Immature natural killer cell (primary cell): ENCODE measurements at regions not wholly inside any gene's neighbourhood (a gene's known extent, or its start where the extent isn't known, plus 50 kb on each side); places are given as distances from the start of the nearest gene placed in this dataset.

Source experiments
- DNase-seq, 3 donors: peaks; one replicate each; pipeline ENCODE4 v3.0.0; 2022; ENCODE audit warnings: mixed read lengths in 1 of 3
- H3K27ac Mint-ChIP-seq, 6 donors: one replicate each; pipeline ENCODE4 v1.8.0; 2020; ENCODE audit warnings: mixed read lengths in 6 of 6, mild to moderate bottlenecking in 5 of 6, inconsistent platforms in 4 of 6, moderate library complexity in 3 of 6
- H3K27me3 Mint-ChIP-seq, 3 donors: one replicate each; pipeline ENCODE4 v1.8.0; 2020 to 2021; ENCODE audit warnings: low read depth in 3 of 3, mild to moderate bottlenecking in 3 of 3, mixed read lengths in 3 of 3, moderate library complexity in 3 of 3, inconsistent platforms in 1 of 3
- H3K36me3 Mint-ChIP-seq, 3 donors: one replicate each; pipeline ENCODE4 v1.8.0; 2020; ENCODE audit warnings: mixed read lengths in 3 of 3, inconsistent platforms in 2 of 3, mild to moderate bottlenecking in 2 of 3
- H3K4me1 Mint-ChIP-seq, 2 donors: one replicate each; pipeline ENCODE4 v1.8.0; 2020; ENCODE audit warnings: inconsistent platforms in 2 of 2, mild to moderate bottlenecking in 2 of 2, mixed read lengths in 2 of 2, moderate library complexity in 1 of 2
- H3K4me3 Mint-ChIP-seq, 5 donors: one replicate each; pipeline ENCODE4 v1.8.0; 2020; ENCODE audit warnings: mild to moderate bottlenecking in 5 of 5, mixed read lengths in 5 of 5, inconsistent platforms in 3 of 5, moderate library complexity in 3 of 5
- H3K9me3 Mint-ChIP-seq, 6 donors: one replicate each; pipeline ENCODE4 v1.8.0; 2020; ENCODE audit warnings: mild to moderate bottlenecking in 6 of 6, mixed read lengths in 6 of 6, inconsistent platforms in 4 of 6, moderate library complexity in 3 of 6

- no peaks in the 10 kb centered on the region for H3K4me1 Mint-ChIP-seq
- no peak for DNase-seq
- no peaks in the 10 kb centered on the region for H3K9me3 Mint-ChIP-seq
- peaks cover 4 to 8% (median 7%) of the 10 kb centered on the region in 3 donors for H3K27me3 Mint-ChIP-seq
- no peak overlapping the region for H3K27ac Mint-ChIP-seq
- no peaks in the 10 kb centered on the region for H3K36me3 Mint-ChIP-seq
- H3K4me3 Mint-ChIP-seq, result no peak overlapping the region
Observed at GRCh38 chr14:51448831-51449670, 202.7 kb upstream of the FRMD6 start.

- H3K27me3 Mint-ChIP-seq, result peaks cover 4 to 8% (median 7%) of the 10 kb centered on the region in 3 donors
- no peak overlapping the region for H3K4me3 Mint-ChIP-seq
- H3K36me3 Mint-ChIP-seq, result no peaks in the 10 kb centered on the region
- no peak for DNase-seq
- no peak overlapping the region for H3K27ac Mint-ChIP-seq
- no peaks in the 10 kb centered on the region for H3K9me3 Mint-ChIP-seq
- no peaks in the 10 kb centered on the region for H3K4me1 Mint-ChIP-seq
Observed at GRCh38 chr14:51449681-51450080, 202.0 kb upstream of the FRMD6 start.

- H3K27ac Mint-ChIP-seq, result no peak overlapping the region
- H3K9me3 Mint-ChIP-seq, result no peaks in the 10 kb centered on the region
- peaks cover 0 to 15% (median 3%) of the 10 kb centered on the region in 3 donors for H3K27me3 Mint-ChIP-seq
- DNase-seq, result no peak
- no peak overlapping the region for H3K4me3 Mint-ChIP-seq
- no peaks in the 10 kb centered on the region for H3K36me3 Mint-ChIP-seq
- no peaks in the 10 kb centered on the region for H3K4me1 Mint-ChIP-seq
Observed at GRCh38 chr14:51451561-51451960, 200.1 kb upstream of the FRMD6 start.

- Mint-ChIP-seq H3K27me3 (peaks cover 0 to 21% (median 2%) of the 10 kb centered on the region in 3 donors), H3K27ac (no peak overlapping the region), H3K36me3 (no peaks in the 10 kb centered on the region), H3K9me3 (peaks cover 0 to 5% (median 0%) of the 10 kb centered on the region in 6 donors), H3K4me3 (no peak overlapping the region), H3K4me1 (no peaks in the 10 kb centered on the region)
- DNase-seq, result no peak
Observed at GRCh38 chr14:51453869-51454268, 197.8 kb upstream of the FRMD6 start.

GRCh38 chr14:51454351-51454750 is 197.4 kb upstream of the FRMD6 start:
- peaks cover 0 to 5% (median 0%) of the 10 kb centered on the region in 6 donors for H3K9me3 Mint-ChIP-seq
- H3K27ac Mint-ChIP-seq, result no peak overlapping the region
- no peaks in the 10 kb centered on the region for H3K36me3 Mint-ChIP-seq
- H3K27me3 Mint-ChIP-seq, result peaks cover 0 to 21% (median 2%) of the 10 kb centered on the region in 3 donors
- no peak for DNase-seq
- no peak overlapping the region for H3K4me3 Mint-ChIP-seq
- no peaks in the 10 kb centered on the region for H3K4me1 Mint-ChIP-seq

- no peaks in the 10 kb centered on the region for H3K36me3 Mint-ChIP-seq
- H3K4me1 Mint-ChIP-seq, result no peaks in the 10 kb centered on the region
Observed at GRCh38 chr14:51455041-51455835, 196.5 kb upstream of the FRMD6 start.

GRCh38 chr14:51457843-51458562 is 193.7 kb upstream of the FRMD6 start:
- H3K36me3 Mint-ChIP-seq, result no peaks in the 10 kb centered on the region
- H3K4me3 Mint-ChIP-seq, result no peak overlapping the region
- peaks cover 0 to 21% (median 2%) of the 10 kb centered on the region in 3 donors for H3K27me3 Mint-ChIP-seq
- H3K9me3 Mint-ChIP-seq, result peaks cover 0 to 5% (median 0%) of the 10 kb centered on the region in 6 donors
- H3K27ac Mint-ChIP-seq, result no peak overlapping the region
- DNase-seq, result no peak
- no peaks in the 10 kb centered on the region for H3K4me1 Mint-ChIP-seq

More at GRCh38 chr14:51455041-51455835, 196.5 kb upstream of the FRMD6 start:
- peaks cover 0 to 5% (median 0%) of the 10 kb centered on the region in 6 donors for H3K9me3 Mint-ChIP-seq
- peaks cover 0 to 21% (median 2%) of the 10 kb centered on the region in 3 donors for H3K27me3 Mint-ChIP-seq
- DNase-seq, result no peak
- no peak overlapping the region for H3K4me3 Mint-ChIP-seq
- H3K27ac Mint-ChIP-seq, result no peak overlapping the region

- no peaks in the 10 kb centered on the region for H3K36me3 Mint-ChIP-seq
- H3K9me3 Mint-ChIP-seq, result peaks cover 0 to 5% (median 0%) of the 10 kb centered on the region in 6 donors
- no peak overlapping the region for H3K27ac Mint-ChIP-seq
- no peak for DNase-seq
- peaks cover 0 to 21% (median 2%) of the 10 kb centered on the region in 3 donors for H3K27me3 Mint-ChIP-seq
- no peak overlapping the region for H3K4me3 Mint-ChIP-seq
- no peaks in the 10 kb centered on the region for H3K4me1 Mint-ChIP-seq
Observed at GRCh38 chr14:51458563-51458955, 193.2 kb upstream of the FRMD6 start.

GRCh38 chr14:51460011-51460410 is 191.7 kb upstream of the FRMD6 start:
- Mint-ChIP-seq H3K27ac (no peak overlapping the region), H3K4me3 (no peak overlapping the region), H3K36me3 (no peaks in the 10 kb centered on the region), H3K4me1 (no peaks in the 10 kb centered on the region), H3K27me3 (peaks cover 0 to 21% (median 2%) of the 10 kb centered on the region in 3 donors), H3K9me3 (peaks cover 0 to 5% (median 0%) of the 10 kb centered on the region in 6 donors)
- no peak for DNase-seq

GRCh38 chr14:51462182-51462581 is 189.5 kb upstream of the FRMD6 start:
- Mint-ChIP-seq H3K36me3 (no peaks in the 10 kb centered on the region), H3K27ac (no peak overlapping the region)

GRCh38 chr14:51462706-51463105 is 189.0 kb upstream of the FRMD6 start:
- Mint-ChIP-seq H3K27ac (no peak overlapping the region), H3K27me3 (peaks cover 0 to 5% (median 0%) of the 10 kb centered on the region in 3 donors), H3K9me3 (peaks cover 0 to 1% (median 0%) of the 10 kb centered on the region in 6 donors), H3K36me3 (no peaks in the 10 kb centered on the region), H3K4me1 (no peaks in the 10 kb centered on the region), H3K4me3 (no peak overlapping the region)
- DNase-seq, result no peak

More at GRCh38 chr14:51462182-51462581, 189.5 kb upstream of the FRMD6 start:
- H3K9me3 Mint-ChIP-seq, result peaks cover 0 to 1% (median 0%) of the 10 kb centered on the region in 6 donors
- no peaks in the 10 kb centered on the region for H3K4me1 Mint-ChIP-seq
- H3K4me3 Mint-ChIP-seq, result no peak overlapping the region
- no peak for DNase-seq
- peaks cover 0 to 8% (median 0%) of the 10 kb centered on the region in 3 donors for H3K27me3 Mint-ChIP-seq

- Mint-ChIP-seq H3K36me3 (no peaks in the 10 kb centered on the region), H3K9me3 (peaks cover 0 to 1% (median 0%) of the 10 kb centered on the region in 6 donors), H3K4me1 (no peaks in the 10 kb centered on the region), H3K27me3 (peaks cover 0 to 2% (median 0%) of the 10 kb centered on the region in 3 donors), H3K27ac (no peak overlapping the region), H3K4me3 (no peak overlapping the region)
- DNase-seq, result no peak
Observed at GRCh38 chr14:51463461-51463860, 188.2 kb upstream of the FRMD6 start.

GRCh38 chr14:51464411-51464810 is 187.3 kb upstream of the FRMD6 start:
- H3K27ac Mint-ChIP-seq, result no peak overlapping the region
- H3K9me3 Mint-ChIP-seq, result peaks cover 0 to 1% (median 0%) of the 10 kb centered on the region in 6 donors
- H3K36me3 Mint-ChIP-seq, result no peaks in the 10 kb centered on the region
- H3K27me3 Mint-ChIP-seq, result no peaks in the 10 kb centered on the region
- H3K4me1 Mint-ChIP-seq, result no peaks in the 10 kb centered on the region
- no peak overlapping the region for H3K4me3 Mint-ChIP-seq
- DNase-seq, result no peak
